KMS-11 (cell line): ENCODE measurements at regions not wholly inside any gene's neighbourhood (a gene's known extent, or its start where the extent isn't known, plus 50 kb on each side); places are given as distances from the start of the nearest gene placed in this dataset.

Source experiments
- H2AFZ ChIP-seq: fragments of 200-600 bp; sonication (generic); 2 replicates; pipeline ENCODE4 v1.6.1; 2016; ENCODE audit warnings: antibody characterized with exemption, mixed run types, low read depth
- H3K27ac ChIP-seq: fragments of 200-600 bp; sonication (generic); 2 replicates; pipeline ENCODE4 v1.6.1; 2016; ENCODE audit warnings: mild to moderate bottlenecking, mixed run types
- H3K27me3 ChIP-seq: fragments of 200-600 bp; sonication (generic); 2 replicates; pipeline ENCODE4 v1.6.1; 2017; ENCODE audit warnings: mild to moderate bottlenecking, low read depth, mixed run types, moderate library complexity; ENCODE audit not compliant: insufficient read depth
- H3K36me3 ChIP-seq: fragments of 200-600 bp; sonication (generic); 2 replicates; pipeline ENCODE4 v1.6.1; 2017; ENCODE audit warnings: mild to moderate bottlenecking, mixed run types; ENCODE audit not compliant: insufficient read depth
- H3K4me1 ChIP-seq: fragments of 200-600 bp; sonication (generic); 2 replicates; pipeline ENCODE4 v1.6.1; 2016; ENCODE audit warnings: mild to moderate bottlenecking, low read depth, mixed run types; ENCODE audit not compliant: poor library complexity, severe bottlenecking
- H3K4me2 ChIP-seq: fragments of 200-600 bp; sonication (generic); 2 replicates; pipeline ENCODE4 v1.7.0; 2016; ENCODE audit warnings: mild to moderate bottlenecking, mixed run types
- H3K4me3 ChIP-seq: fragments of 200-600 bp; sonication (generic); IDR thresholded peaks from 2 replicates; pipeline ENCODE4 v1.6.1; 2017; ENCODE audit warnings: low read depth, low read length, mixed read lengths; ENCODE audit not compliant: insufficient read depth
- H3K79me2 ChIP-seq: fragments of 200-600 bp; sonication (generic); 2 replicates; pipeline ENCODE4 v1.6.1; 2016; ENCODE audit warnings: low read depth, mixed run types; ENCODE audit not compliant: insufficient read depth
- H3K9ac ChIP-seq: fragments of 200-600 bp; sonication (generic); 2 replicates; pipeline ENCODE4 v1.6.1; 2016; ENCODE audit warnings: mild to moderate bottlenecking, mixed run types
- H4K20me1 ChIP-seq: fragments of 200-600 bp; sonication (generic); 2 replicates; pipeline ENCODE4 v1.6.1; 2016; ENCODE audit warnings: mild to moderate bottlenecking, mixed run types; ENCODE audit not compliant: insufficient read depth
- TF ChIP-seq, protein P1 (sequence below): fragments of 200-600 bp; sonication (generic); conservative IDR thresholded peaks from 2 replicates; pipeline ENCODE4 v1.6.1; 2017; ENCODE audit warnings: low read depth, mild to moderate bottlenecking, antibody characterized with exemption, low read length, moderate library complexity, mixed read lengths

DNA sequence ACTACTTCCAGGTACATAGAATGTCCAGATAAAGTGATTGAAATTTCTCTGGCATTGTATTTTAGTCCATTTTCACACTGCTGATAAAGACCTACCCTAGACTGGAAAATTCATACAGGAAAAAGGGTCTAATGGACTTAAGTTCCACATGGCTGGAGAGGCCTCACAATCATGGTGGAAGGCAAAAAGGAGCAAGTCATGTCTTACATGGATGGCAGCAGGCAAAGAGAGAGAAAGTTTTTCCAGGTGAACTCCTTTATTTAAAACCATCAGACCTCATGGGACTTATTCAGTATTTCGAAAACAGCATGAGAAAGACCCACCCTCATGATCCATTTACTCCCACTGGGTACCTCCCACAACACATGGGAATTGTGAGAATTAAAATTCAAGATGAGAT is 1359.7 kb upstream of the RAG2 start:
- H3K4me2 ChIP-seq, result no peak overlapping the region
- H3K79me2 ChIP-seq, result no peaks in the 10 kb centered on the region
- H3K9ac ChIP-seq, result no peak overlapping the region
- TF ChIP-seq, protein P1, sequence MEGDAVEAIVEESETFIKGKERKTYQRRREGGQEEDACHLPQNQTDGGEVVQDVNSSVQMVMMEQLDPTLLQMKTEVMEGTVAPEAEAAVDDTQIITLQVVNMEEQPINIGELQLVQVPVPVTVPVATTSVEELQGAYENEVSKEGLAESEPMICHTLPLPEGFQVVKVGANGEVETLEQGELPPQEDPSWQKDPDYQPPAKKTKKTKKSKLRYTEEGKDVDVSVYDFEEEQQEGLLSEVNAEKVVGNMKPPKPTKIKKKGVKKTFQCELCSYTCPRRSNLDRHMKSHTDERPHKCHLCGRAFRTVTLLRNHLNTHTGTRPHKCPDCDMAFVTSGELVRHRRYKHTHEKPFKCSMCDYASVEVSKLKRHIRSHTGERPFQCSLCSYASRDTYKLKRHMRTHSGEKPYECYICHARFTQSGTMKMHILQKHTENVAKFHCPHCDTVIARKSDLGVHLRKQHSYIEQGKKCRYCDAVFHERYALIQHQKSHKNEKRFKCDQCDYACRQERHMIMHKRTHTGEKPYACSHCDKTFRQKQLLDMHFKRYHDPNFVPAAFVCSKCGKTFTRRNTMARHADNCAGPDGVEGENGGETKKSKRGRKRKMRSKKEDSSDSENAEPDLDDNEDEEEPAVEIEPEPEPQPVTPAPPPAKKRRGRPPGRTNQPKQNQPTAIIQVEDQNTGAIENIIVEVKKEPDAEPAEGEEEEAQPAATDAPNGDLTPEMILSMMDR, result no peak
- no peak overlapping the region for H3K4me3 ChIP-seq
- no peak overlapping the region for H2AFZ ChIP-seq
- no peaks in the 10 kb centered on the region for H4K20me1 ChIP-seq
- no peaks in the 10 kb centered on the region for H3K27me3 ChIP-seq
- no peaks in the 10 kb centered on the region for H3K36me3 ChIP-seq
- no peak overlapping the region for H3K27ac ChIP-seq
- no peaks in the 10 kb centered on the region for H3K4me1 ChIP-seq

DNA sequence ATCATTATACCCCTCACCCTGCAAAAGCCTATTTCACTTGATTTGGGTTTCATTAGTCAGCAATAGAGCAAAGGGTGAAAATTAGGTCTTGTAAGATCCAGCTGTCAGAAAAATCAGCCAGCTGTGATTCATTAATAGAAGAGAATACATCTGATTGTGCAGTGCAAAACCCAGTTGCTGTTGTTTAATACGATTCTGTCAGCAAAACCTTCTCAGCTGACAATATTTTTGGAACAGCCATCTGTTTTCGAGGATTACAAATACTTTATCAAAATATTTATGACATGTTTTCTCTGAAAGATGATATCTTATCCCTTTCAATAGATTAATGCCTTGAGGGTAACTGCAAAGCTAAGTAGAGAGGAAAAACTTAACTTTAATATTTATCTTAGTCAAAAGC is 1354.0 kb upstream of the RAG2 start:
- no peak overlapping the region for H3K4me3 ChIP-seq
- no peaks in the 10 kb centered on the region for H3K79me2 ChIP-seq
- H3K9ac ChIP-seq, result no peak overlapping the region
- H2AFZ ChIP-seq, result no peak overlapping the region
- H3K27ac ChIP-seq, result no peak overlapping the region
- H3K4me1 ChIP-seq, result no peaks in the 10 kb centered on the region
- H3K4me2 ChIP-seq, result no peak overlapping the region
- no peaks in the 10 kb centered on the region for H3K27me3 ChIP-seq
- H4K20me1 ChIP-seq, result no peaks in the 10 kb centered on the region
- H3K36me3 ChIP-seq, result no peaks in the 10 kb centered on the region
- TF ChIP-seq, protein P1, result no peak

DNA sequence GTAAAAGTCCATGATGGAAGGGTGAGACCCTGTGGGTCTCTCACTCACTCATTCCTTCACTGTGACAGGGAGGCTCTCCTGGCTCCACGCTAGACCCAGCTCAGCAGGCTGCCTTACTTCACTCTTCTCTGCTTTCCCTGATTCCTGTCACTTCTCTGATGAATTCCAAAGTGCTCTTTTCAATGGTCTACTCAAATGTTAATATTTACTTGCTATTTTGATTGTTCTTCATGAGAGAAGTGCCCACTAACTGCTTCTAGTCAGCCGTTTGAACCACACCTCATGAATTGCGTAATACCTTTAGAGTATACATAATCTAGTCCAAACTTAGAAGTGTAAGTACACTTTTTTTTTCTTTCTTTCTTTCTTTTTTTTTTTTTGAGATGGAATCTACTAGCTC is 1350.2 kb upstream of the RAG2 start:
- Histone ChIP-seq H3K4me1 (no peaks in the 10 kb centered on the region), H3K4me3 (no peak overlapping the region), H2AFZ (no peak overlapping the region), H3K36me3 (no peaks in the 10 kb centered on the region), H3K4me2 (no peak overlapping the region), H3K9ac (no peak overlapping the region), H3K27ac (no peak overlapping the region), H3K27me3 (no peaks in the 10 kb centered on the region), H3K79me2 (no peaks in the 10 kb centered on the region), H4K20me1 (no peaks in the 10 kb centered on the region)
- TF ChIP-seq, protein P1, result no peak

DNA sequence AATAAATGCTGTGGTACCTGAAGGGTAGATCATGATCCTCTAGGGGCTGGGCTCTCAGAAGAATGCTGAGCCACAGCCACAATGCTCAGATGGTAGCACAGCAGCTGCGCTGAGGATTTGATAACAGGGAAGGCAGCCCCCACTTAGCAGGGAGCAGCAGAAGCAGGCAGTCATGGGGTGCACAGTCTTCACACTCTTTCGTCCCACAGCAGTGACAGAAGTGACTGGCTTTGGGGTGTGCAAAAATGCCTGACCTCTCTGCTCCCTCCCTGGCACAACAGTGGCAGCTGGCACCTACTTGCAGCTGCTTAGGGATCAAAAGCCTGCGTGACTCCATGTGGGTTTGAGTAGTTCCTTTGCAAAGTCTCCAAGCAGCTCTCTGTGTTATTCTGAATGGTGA is 1349.8 kb upstream of the RAG2 start:
- Histone ChIP-seq H3K9ac (no peak overlapping the region), H4K20me1 (no peaks in the 10 kb centered on the region), H3K4me2 (no peak overlapping the region), H3K79me2 (no peaks in the 10 kb centered on the region), H3K27me3 (no peaks in the 10 kb centered on the region), H3K36me3 (no peaks in the 10 kb centered on the region), H3K4me3 (no peak overlapping the region), H2AFZ (no peak overlapping the region), H3K4me1 (no peaks in the 10 kb centered on the region), H3K27ac (no peak overlapping the region)
- TF ChIP-seq, protein P1, result no peak
